Heart right ventricle (tissue), 16 donors: ENCODE measurements at regions not wholly inside any gene's neighbourhood (a gene's known extent, or its start where the extent isn't known, plus 50 kb on each side); places are given as distances from the start of the nearest gene placed in this dataset.

Source experiments
- ATAC-seq, 8 donors: fragments of 200-7000 bp; cut with Tn5 transposase; one replicate each; pipeline ENCODE4 v1.9.1; 2020; ENCODE audit warnings: mild to moderate bottlenecking in 8 of 8, moderate library complexity in 8 of 8, moderate number of reproducible peaks in 1 of 8
- DNase-seq, 2 donors: peaks; one replicate each; pipeline ENCODE4 v3.0.0-alpha.2; 2020
- H3K27ac ChIP-seq, 10 donors: fragments of 200-600 bp; sonication (generic) in 2 of 10; one replicate each; pipeline versions ENCODE4 v1.5.0 to v1.8.0; 2020 to 2022; ENCODE audit warnings: mild to moderate bottlenecking in 3 of 10
- H3K27me3 ChIP-seq, 7 donors: fragments of 200-600 bp; one replicate each; pipeline ENCODE4 v1.8.0; 2021 to 2022; ENCODE audit warnings: mild to moderate bottlenecking in 2 of 7
- H3K36me3 ChIP-seq, 9 donors: fragments of 200-600 bp; sonication (generic) in 1 of 9; one replicate each; pipeline versions ENCODE4 v1.5.0 to v1.8.0; 2020 to 2022; ENCODE audit warnings: mild to moderate bottlenecking in 2 of 9
- H3K4me1 ChIP-seq, 9 donors: fragments of 200-600 bp; sonication (generic) in 1 of 9; one replicate each; pipeline versions ENCODE4 v1.5.0 to v1.8.0; 2020 to 2022; ENCODE audit warnings: mild to moderate bottlenecking in 4 of 9
- H3K4me3 ChIP-seq, 10 donors: fragments of 200-600 bp; sonication (generic) in 2 of 10; one replicate each; pipeline versions ENCODE4 v1.5.0 to v1.8.0; 2020 to 2022; ENCODE audit warnings: mild to moderate bottlenecking in 7 of 10, moderate library complexity in 2 of 10
- H3K9me3 ChIP-seq, 11 donors: fragments of 200-600 bp in 10 of 11; sonication (generic) in 2 of 11; one replicate each; pipeline versions ENCODE4 v1.5.0 to v1.8.0; 2013 to 2022; ENCODE audit warnings: mild to moderate bottlenecking in 2 of 11, control low read depth in 1 of 11, moderate library complexity in 1 of 11
- WGBS, 2 donors: extraction: QIAGEN DNeasy Blood & Tissue Kit; methylation state at CpG; one replicate each; pipeline ENCODE4 v1.1.7; 2013; ENCODE audit warnings: inconsistent platforms in 1 of 2; 5-methylcytosine and 5-hydroxymethylcytosine counted together
- intact Hi-C, 10 donors: fragments of 100-400 bp; cut with DNase I; formaldehyde crosslinking; loops; one replicate each; pipeline versions ENCODE4 v1.11.1 to v1.14.2; 2022
- TF ChIP-seq, protein P1 (sequence below), 9 donors: fragments of 200-600 bp; sonication (generic) in 2 of 9; IDR thresholded peaks; one replicate each; pipeline versions ENCODE4 v1.5.0 to v1.8.0; 2021 to 2022; ENCODE audit warnings: antibody characterized with exemption in 9 of 9, mild to moderate bottlenecking in 5 of 9, moderate library complexity in 1 of 9
- donor health status: Arrhythmogenic right ventricular cardiomyopathy.
- donor health status: ischemic (EF 13 %, LVEDD 7.1; RV severe dilation, severe dysfunction).
- donor health status: healthy with polysubstance abuse.
- donor health status: DM: no; HTN: yes; CAD: no.
- donor health status: DM: no; HTN: no; CAD: no.
- donor health status: ischemic (EF 25% LVEDD 6.9; RV normal size, moderate dysfunction).
- donor health status: ischemic (EF 25% LVEDD 5.7; RV mildly dilated, moderate dysfunction).
- donor health status: healthy.
- donor health status: DM: yes; HTN: yes; CAD: no.
- donor health status: Ischemic cardiomyopathy.
- donor health status: ischemic (EF 35%, LVEDD 5.7; RV mildly dilated, moderate dysfunction).
- donor health status: nonischemic (EF 11% LVEDD 7.7; RV severe dilation, severe dysfunction).
- donor health status: DM: yes; HTN: yes; CAD: no.
- donor health status: PGD.
- donor health status: ischemic (EF 29% LVEDD 5.4; RV normal size, mild dysfunction).
- donor health status: nonischemic (EF 23%, LVEDD 6.1; RV moderate dilation, normal function).

DNA sequence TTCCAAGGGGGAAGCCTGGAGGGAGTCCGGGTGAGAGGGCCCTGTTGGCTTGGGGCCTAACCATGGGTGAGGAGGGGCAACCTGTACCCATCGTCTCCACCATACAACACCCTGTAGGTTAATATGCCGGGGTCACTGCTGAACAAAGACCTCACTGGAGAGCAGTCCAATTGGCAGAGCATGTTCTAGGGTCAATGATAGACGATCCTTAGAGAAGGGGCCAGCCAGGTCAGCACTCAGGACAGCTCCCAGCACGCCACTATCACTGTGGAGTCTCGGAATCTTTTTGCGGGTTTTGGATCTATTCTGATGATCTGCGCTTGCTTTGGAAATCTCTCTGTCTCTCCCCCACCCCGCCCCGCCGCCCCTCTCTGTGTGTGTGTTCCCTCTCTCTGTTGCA, 218.4 kb upstream of the MVB12B start:
- WGBS, 2 donors = 27 to 32% methylated on average over 11 of the region's 11 CpGs
- DNase-seq = no peak
- H3K27ac ChIP-seq = no peak overlapping the region
- H3K4me3 ChIP-seq = no peak overlapping the region
- intact Hi-C loops = no loop called here
- TF ChIP-seq, protein P1, sequence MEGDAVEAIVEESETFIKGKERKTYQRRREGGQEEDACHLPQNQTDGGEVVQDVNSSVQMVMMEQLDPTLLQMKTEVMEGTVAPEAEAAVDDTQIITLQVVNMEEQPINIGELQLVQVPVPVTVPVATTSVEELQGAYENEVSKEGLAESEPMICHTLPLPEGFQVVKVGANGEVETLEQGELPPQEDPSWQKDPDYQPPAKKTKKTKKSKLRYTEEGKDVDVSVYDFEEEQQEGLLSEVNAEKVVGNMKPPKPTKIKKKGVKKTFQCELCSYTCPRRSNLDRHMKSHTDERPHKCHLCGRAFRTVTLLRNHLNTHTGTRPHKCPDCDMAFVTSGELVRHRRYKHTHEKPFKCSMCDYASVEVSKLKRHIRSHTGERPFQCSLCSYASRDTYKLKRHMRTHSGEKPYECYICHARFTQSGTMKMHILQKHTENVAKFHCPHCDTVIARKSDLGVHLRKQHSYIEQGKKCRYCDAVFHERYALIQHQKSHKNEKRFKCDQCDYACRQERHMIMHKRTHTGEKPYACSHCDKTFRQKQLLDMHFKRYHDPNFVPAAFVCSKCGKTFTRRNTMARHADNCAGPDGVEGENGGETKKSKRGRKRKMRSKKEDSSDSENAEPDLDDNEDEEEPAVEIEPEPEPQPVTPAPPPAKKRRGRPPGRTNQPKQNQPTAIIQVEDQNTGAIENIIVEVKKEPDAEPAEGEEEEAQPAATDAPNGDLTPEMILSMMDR (IDR thresholded peaks at IDR 0.05) = no peak
- H3K9me3 ChIP-seq = no peaks in the 10 kb centered on the region
- ATAC-seq = no peak
- H3K4me1 ChIP-seq = no peaks in the 10 kb centered on the region
- peaks cover 0 to 19% (median 4%) of the 10 kb centered on the region in 7 donors for H3K27me3 ChIP-seq
- no peaks in the 10 kb centered on the region for H3K36me3 ChIP-seq

DNA sequence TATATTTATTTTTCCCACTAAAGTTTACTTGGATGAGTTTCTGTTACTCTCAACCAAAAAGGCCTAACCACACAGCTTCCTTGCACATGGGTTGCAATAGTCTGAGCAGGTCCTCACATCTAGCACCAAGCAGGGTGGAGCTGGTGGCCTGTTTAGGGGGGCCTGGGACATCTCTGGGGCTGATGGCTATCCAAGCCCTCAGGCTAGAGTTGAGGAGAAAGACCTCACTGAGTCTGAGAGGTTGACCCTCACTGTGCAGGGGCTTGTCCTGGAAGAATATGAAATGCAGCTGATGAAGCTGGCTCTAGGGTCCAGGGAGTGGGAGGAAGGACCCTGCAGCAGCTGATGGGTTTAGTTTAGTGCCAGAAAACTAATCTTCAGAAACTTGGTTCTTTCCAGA, 217.1 kb upstream of the MVB12B start:
- Histone ChIP-seq H3K27ac (no peak overlapping the region), H3K4me1 (no peaks in the 10 kb centered on the region), H3K9me3 (no peaks in the 10 kb centered on the region), H3K36me3 (no peaks in the 10 kb centered on the region), H3K4me3 (no peak overlapping the region), H3K27me3 (peaks cover 0 to 19% (median 8%) of the 10 kb centered on the region in 7 donors)
- TF ChIP-seq, protein P1 (IDR thresholded peaks at IDR 0.05) = no peak
- no peak for DNase-seq
- ATAC-seq = no peak
- intact Hi-C loops = no loop called here

DNA sequence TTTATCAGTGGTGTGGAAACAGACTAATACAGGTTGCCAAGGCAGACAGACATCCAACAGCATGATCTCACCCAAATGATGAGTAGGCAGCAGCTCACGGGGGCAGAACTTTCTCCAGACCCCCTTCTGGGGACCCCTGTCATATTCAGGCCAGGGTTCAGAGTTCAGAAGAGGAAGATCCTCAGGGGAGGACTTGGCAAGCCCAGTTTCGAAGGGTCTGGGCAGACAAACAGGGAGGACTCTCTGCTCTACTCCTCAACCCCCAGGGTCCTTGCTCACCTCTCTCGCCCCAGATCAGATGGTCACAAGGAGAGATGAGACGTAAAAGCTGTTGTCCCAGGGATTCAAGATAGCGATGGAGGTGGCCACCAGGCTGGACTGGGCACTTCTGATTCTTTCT, 215.1 kb upstream of the MVB12B start:
- whole genome bisulfite sequencing, 2 donors = 80 to 83% methylated on average over 5 of the region's 5 CpGs
- intact Hi-C loops = loop anchor here in 1 of 10 donors (5.0 kb wide), 1 partner anchor 181 kb away; no protein-coding TSS in a partner anchor
- H3K36me3 ChIP-seq = no peaks in the 10 kb centered on the region
- ATAC-seq (no peak), DNase-seq (no peak)
- TF ChIP-seq, protein P1 (IDR thresholded peaks at IDR 0.05) = no peak
- no peak overlapping the region for H3K4me3 ChIP-seq
- no peaks in the 10 kb centered on the region for H3K9me3 ChIP-seq
- H3K4me1 ChIP-seq = no peaks in the 10 kb centered on the region
- no peak overlapping the region for H3K27ac ChIP-seq
- peaks cover 0 to 21% (median 8%) of the 10 kb centered on the region in 7 donors for H3K27me3 ChIP-seq

DNA sequence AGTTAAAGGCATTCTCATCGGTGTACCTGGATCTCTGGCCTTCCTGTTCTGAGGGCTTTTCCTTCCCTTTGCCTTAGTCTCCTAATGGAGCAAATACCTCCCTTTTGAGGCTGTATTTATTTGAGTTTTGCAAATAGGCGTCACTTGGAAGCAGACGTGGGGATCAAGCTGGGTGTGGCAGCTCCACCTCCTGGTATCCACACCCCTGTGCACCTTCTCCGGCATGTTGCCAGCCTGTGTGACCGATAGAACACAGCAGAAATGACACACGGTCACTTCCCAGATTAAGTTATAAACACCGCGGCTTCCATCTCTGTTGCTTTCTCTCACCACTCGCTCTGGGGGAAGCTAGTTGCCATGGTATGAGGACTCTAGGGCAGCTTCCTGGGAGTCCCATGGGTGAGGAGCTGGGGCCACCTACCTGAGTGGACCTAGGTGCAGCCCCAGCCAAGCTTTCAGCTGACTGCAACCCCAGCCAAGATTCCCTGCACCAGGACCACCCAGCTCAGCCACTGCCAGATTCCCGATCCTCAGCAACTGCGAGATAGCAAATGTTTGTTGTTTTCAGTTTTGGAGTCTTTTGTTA, 214.4 kb upstream of the MVB12B start:
- Histone ChIP-seq H3K27me3 (peaks cover 0 to 21% (median 8%) of the 10 kb centered on the region in 7 donors), H3K9me3 (no peaks in the 10 kb centered on the region), H3K4me3 (no peak overlapping the region), H3K27ac (no peak overlapping the region), H3K36me3 (no peaks in the 10 kb centered on the region), H3K4me1 (no peaks in the 10 kb centered on the region)
- DNase-seq (no peak), ATAC-seq (no peak)
- TF ChIP-seq, protein P1 (IDR thresholded peaks at IDR 0.05) = no peak
- intact Hi-C loops = loop anchor here in 1 of 10 donors (5.0 kb wide), 1 partner anchor 180 kb away; no protein-coding TSS in a partner anchor
- WGBS, 2 donors = 79 to 82% methylated on average over 11 of the region's 11 CpGs
